Progenitor cell of endocrine pancreas (in vitro differentiated cells): ENCODE measurements at regions not wholly inside any gene's neighbourhood (a gene's known extent, or its start where the extent isn't known, plus 50 kb on each side); places are given as distances from the start of the nearest gene placed in this dataset.
A peak's percentile ranks its signal among the peaks of the same experiment; 100 is the strongest.

Source experiments
- DNase-seq: peaks from one replicate; pipeline ENCODE4 v3.0.0; 2021; ENCODE audit warnings: low spot score; ENCODE audit not compliant: unreplicated experiment
- H3K27ac Mint-ChIP-seq: 2 replicates; pipeline ENCODE4 v1.8.0; 2021; ENCODE audit warnings: mild to moderate bottlenecking, moderate library complexity, mixed read lengths
- H3K27me3 Mint-ChIP-seq: 2 replicates; pipeline ENCODE4 v1.8.0; 2021; ENCODE audit warnings: mixed read lengths
- H3K36me3 Mint-ChIP-seq: 2 replicates; pipeline ENCODE4 v1.8.0; 2022; ENCODE audit warnings: mixed read lengths; ENCODE audit not compliant: insufficient read depth
- H3K4me1 Mint-ChIP-seq: 2 replicates; pipeline ENCODE4 v1.8.0; 2021; ENCODE audit warnings: low read depth, mixed read lengths
- H3K4me3 Mint-ChIP-seq: 2 replicates; pipeline ENCODE4 v1.8.0; 2021; ENCODE audit warnings: low read depth, mild to moderate bottlenecking, moderate library complexity, mixed read lengths
- H3K9me3 Mint-ChIP-seq: 2 replicates; pipeline ENCODE4 v1.8.0; 2021; ENCODE audit warnings: low read depth, mixed read lengths
- TF ChIP-seq, protein P1 (sequence below): fragments of 200-600 bp; sonication (generic); IDR thresholded peaks from one replicate; pipeline ENCODE4 v1.5.0; 2021; ENCODE audit warnings: antibody characterized with exemption, mild to moderate bottlenecking; ENCODE audit not compliant: unreplicated experiment

DNA sequence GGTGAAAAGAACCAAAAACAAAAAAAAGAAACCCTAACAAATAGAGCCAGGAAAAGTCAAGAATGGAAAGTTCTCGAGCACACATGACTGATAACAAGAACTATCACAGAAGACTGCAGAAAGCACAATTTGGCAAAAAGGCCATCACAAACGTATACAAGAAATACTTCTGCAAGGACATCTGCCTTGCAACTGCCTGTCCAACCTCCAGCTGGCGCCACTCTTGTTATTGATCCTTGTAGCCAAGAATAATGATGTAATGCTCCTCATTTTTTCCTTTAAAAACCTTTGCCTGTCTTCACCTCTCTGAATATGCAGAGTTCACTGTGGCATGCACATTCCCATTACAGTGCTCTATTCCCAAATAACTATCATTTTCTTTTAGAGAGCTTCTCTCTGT lies 87.9 kb upstream of the BMP5 start:
- H3K27me3 Mint-ChIP-seq, result no peaks in the 10 kb centered on the region
- TF ChIP-seq, protein P1, sequence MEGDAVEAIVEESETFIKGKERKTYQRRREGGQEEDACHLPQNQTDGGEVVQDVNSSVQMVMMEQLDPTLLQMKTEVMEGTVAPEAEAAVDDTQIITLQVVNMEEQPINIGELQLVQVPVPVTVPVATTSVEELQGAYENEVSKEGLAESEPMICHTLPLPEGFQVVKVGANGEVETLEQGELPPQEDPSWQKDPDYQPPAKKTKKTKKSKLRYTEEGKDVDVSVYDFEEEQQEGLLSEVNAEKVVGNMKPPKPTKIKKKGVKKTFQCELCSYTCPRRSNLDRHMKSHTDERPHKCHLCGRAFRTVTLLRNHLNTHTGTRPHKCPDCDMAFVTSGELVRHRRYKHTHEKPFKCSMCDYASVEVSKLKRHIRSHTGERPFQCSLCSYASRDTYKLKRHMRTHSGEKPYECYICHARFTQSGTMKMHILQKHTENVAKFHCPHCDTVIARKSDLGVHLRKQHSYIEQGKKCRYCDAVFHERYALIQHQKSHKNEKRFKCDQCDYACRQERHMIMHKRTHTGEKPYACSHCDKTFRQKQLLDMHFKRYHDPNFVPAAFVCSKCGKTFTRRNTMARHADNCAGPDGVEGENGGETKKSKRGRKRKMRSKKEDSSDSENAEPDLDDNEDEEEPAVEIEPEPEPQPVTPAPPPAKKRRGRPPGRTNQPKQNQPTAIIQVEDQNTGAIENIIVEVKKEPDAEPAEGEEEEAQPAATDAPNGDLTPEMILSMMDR, result peak; percentile 34
- no peaks in the 10 kb centered on the region for H3K4me1 Mint-ChIP-seq
- H3K4me3 Mint-ChIP-seq, result no peak overlapping the region
- DNase-seq, result no peak
- no peaks in the 10 kb centered on the region for H3K36me3 Mint-ChIP-seq
- H3K9me3 Mint-ChIP-seq, result no peaks in the 10 kb centered on the region
- no peak overlapping the region for H3K27ac Mint-ChIP-seq

DNA sequence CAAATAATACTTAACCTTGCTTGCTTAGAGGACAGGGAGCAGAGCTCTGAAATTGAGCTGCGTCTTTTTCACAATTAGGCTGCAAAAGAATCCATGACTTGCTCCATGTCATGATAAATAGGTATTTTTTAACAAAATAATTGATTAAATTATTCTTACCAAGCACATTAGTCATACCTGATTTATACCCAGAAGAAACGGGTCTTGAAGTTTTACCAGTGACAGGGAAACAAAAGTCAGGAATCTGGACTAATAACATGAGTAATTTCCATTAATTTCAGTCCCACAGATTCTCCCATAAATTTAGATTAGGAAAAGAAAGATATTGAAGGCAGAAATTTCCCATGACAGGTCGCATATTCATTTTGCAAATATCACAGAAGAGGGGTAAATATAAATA lies 85.0 kb upstream of the BMP5 start:
- H3K9me3 Mint-ChIP-seq, result no peaks in the 10 kb centered on the region
- no peaks in the 10 kb centered on the region for H3K4me1 Mint-ChIP-seq
- no peak overlapping the region for H3K27ac Mint-ChIP-seq
- H3K4me3 Mint-ChIP-seq, result no peak overlapping the region
- no peak for DNase-seq
- TF ChIP-seq, protein P1, result no peak
- H3K27me3 Mint-ChIP-seq, result no peaks in the 10 kb centered on the region
- no peaks in the 10 kb centered on the region for H3K36me3 Mint-ChIP-seq

DNA sequence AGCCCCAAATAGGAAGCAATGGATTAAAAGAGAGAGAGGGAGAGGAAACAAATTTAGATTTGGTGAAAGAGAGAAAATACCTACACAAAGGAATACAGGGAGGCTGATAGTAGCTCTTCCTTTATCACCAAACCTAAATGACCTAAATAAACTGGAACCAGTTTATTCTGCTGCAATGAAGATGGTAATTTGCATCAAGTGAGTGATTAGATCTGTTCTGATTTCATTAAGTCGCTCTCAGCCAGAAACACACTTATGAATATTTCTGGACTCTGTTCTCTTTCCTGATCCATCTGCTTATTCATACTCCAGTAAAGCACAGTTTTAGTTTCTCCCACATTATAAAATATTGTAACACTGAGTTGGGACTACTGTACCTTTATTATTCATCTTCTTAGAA lies 83.4 kb upstream of the BMP5 start:
- DNase-seq, result no peak
- Mint-ChIP-seq H3K9me3 (no peaks in the 10 kb centered on the region), H3K27me3 (no peaks in the 10 kb centered on the region), H3K4me3 (no peak overlapping the region), H3K36me3 (no peaks in the 10 kb centered on the region), H3K27ac (no peak overlapping the region), H3K4me1 (no peaks in the 10 kb centered on the region)
- TF ChIP-seq, protein P1, result no peak

DNA sequence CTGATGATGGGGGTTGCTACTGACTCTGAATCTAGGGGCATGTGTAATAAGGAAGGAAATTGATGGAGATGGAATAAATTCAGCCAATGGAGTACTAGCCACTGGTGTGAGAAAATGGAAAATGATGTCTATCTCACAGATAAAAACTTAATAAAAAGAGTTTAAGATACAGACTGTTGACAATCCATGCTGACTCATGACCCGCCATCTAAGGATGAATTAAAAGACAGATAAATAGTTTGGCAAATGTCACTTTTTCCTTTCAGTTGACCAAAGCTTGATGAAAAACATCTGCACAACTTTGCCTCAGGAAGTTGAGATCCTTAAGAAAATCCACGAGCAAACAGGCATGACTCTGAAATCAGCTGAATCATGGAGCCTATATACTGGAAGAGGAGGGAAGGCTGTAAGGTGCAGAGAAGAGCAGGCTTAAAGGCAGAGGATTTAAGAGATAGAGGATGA lies 82.6 kb upstream of the BMP5 start:
- TF ChIP-seq, protein P1, result no peak
- Mint-ChIP-seq H3K27ac (no peak overlapping the region), H3K4me1 (no peaks in the 10 kb centered on the region), H3K9me3 (no peaks in the 10 kb centered on the region), H3K36me3 (no peaks in the 10 kb centered on the region), H3K4me3 (no peak overlapping the region), H3K27me3 (no peaks in the 10 kb centered on the region)
- no peak for DNase-seq

DNA sequence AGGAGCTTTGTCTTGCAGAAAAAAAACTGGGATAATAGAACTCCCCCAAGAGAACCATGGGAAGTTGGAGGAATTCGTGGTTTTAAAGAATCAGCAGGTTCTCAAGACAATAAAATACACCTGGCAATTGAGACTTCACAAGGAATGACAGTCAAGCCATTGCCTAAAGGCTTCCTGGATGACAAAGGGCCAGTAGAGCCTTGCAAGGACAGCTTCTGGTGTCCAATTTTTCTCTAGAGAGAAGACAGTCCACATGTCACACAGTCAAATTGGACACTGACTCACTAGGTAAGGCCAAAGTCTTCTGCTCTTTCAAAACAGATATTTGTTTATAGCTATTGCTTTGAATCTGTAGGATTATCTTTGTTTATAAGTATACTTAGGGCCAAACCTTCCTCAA lies 80.3 kb upstream of the BMP5 start:
- Mint-ChIP-seq H3K36me3 (no peaks in the 10 kb centered on the region), H3K4me1 (no peaks in the 10 kb centered on the region), H3K9me3 (no peaks in the 10 kb centered on the region), H3K27me3 (no peaks in the 10 kb centered on the region), H3K27ac (no peak overlapping the region), H3K4me3 (no peak overlapping the region)
- TF ChIP-seq, protein P1, result no peak
- no peak for DNase-seq
